ENCODE measurements at regions not wholly inside any gene's neighbourhood (a gene's known extent, or its start where the extent isn't known, plus 50 kb on each side); places are given as distances from the start of the nearest gene placed in this dataset.

GRCh38 chr21:27721675-27722074 lies 754.8 kb upstream of the ADAMTS5 start:
- no peaks in the 10 kb centered on the region for H3K9me1 ChIP-seq (ENCODE audit: control insufficient read depth, insufficient read depth, low read length)
- no peaks in the 10 kb centered on the region for H4K20me1 ChIP-seq (replicated peaks; ENCODE audit: control insufficient read depth, insufficient read depth, low read length)
- WGBS (ENCODE audit: insufficient coverage, low coverage, missing lambda C conversion rate): 0% methylated on average over 2 of the region's 2 CpGs
- no peak overlapping the region for H3K4me3 ChIP-seq
- H3K79me2 ChIP-seq (ENCODE audit: control insufficient read depth, insufficient read depth, low read length): no peaks in the 10 kb centered on the region
- BruUV-seq (replicated peaks): no TSS peak
- peaks cover 3% of the 10 kb centered on the region; the same call in 1 of the 2 replicates for H3K9me3 ChIP-seq (replicated peaks; ENCODE audit: control insufficient read depth, insufficient read depth, low read depth, low read length)
- intact Hi-C loops (cut with micrococcal nuclease) (no loop called here), in situ Hi-C loops (cut with MboI) (no loop called here)
- ChIA-PET CTCF (ENCODE audit: low intra/inter-chr PET ratio) (no interaction called here), POLR2A (no interaction called here)
- no peak overlapping the region for H2AFZ ChIP-seq (ENCODE audit: low read depth, low read length)
- ATAC-seq (no peak), DNase-seq (ENCODE audit: extremely low read depth in 1 of 4, low spot score in 3 of 4) (no peak), FAIRE-seq (no peak)
- H3K4me2 ChIP-seq (ENCODE audit: insufficient read depth, low read length): no peak overlapping the region
- H3K27ac ChIP-seq (ENCODE audit: extremely low read depth, low read depth, low read length): no peak overlapping the region
- no peaks in the 10 kb centered on the region for H3K27me3 ChIP-seq (ENCODE audit: control insufficient read depth in 2 of 2, insufficient read depth in 2 of 2, low read length in 2 of 2)
- no peaks in the 10 kb centered on the region for H3K4me1 ChIP-seq (replicated peaks in 1 of 2; ENCODE audit: control insufficient read depth in 2 of 2, insufficient read depth in 2 of 2, low read length in 2 of 2)
- H3K9ac ChIP-seq (ENCODE audit: insufficient read depth in 1 of 2, low read depth in 2 of 2, low read length in 2 of 2): no peak overlapping the region
- H3K36me3 ChIP-seq (ENCODE audit: control insufficient read depth, insufficient read depth, low read length): no peaks in the 10 kb centered on the region
- TF ChIP-seq ZBTB17 (CRISPR knock-in tag; IDR thresholded peaks at IDR 0.05): no peak
- TF ChIP-seq ZNF76 (CRISPR knock-in tag; IDR thresholded peaks at IDR 0.05; ENCODE audit: borderline replicate concordance): no peak
- TF ChIP-seq CHD4 (IDR thresholded peaks at IDR 0.05; ENCODE audit: insufficient read depth, insufficient replicate concordance, low read depth, low read length, poor library complexity, severe bottlenecking): no peak
- no peak for TF ChIP-seq TBL1XR1 (IDR thresholded peaks at IDR 0.05; ENCODE audit: low read length in 2 of 2)
- TF ChIP-seq SOX6 (IDR thresholded peaks at IDR 0.05): no peak
- no peak for TF ChIP-seq HDAC8 (tag; IDR thresholded peaks at IDR 0.05)
- no peak for TF ChIP-seq PRMT5 (CRISPR knock-in tag; IDR thresholded peaks at IDR 0.05)

GRCh38 chr21:27719226-27719625 lies 752.3 kb upstream of the ADAMTS5 start:
- no peak overlapping the region for H3K27ac ChIP-seq (ENCODE audit: extremely low read depth, low read depth, low read length)
- WGBS (ENCODE audit: insufficient coverage, low coverage, missing lambda C conversion rate): 0% methylated on average over 4 of the region's 4 CpGs
- no peak for FAIRE-seq

More at GRCh38 chr21:27719226-27719625, 752.3 kb upstream of the ADAMTS5 start:
- Histone ChIP-seq H3K9me1 (ENCODE audit: control insufficient read depth, insufficient read depth, low read length) (no peaks in the 10 kb centered on the region), H2AFZ (ENCODE audit: low read depth, low read length) (no peak overlapping the region), H3K4me3 (no peak overlapping the region), H3K4me1 (replicated peaks in 1 of 2; ENCODE audit: control insufficient read depth in 2 of 2, insufficient read depth in 2 of 2, low read length in 2 of 2) (no peaks in the 10 kb centered on the region), H3K36me3 (ENCODE audit: control insufficient read depth, insufficient read depth, low read length) (no peaks in the 10 kb centered on the region), H3K9me3 (replicated peaks; ENCODE audit: control insufficient read depth, insufficient read depth, low read depth, low read length) (0 out of 2 replicates have a peak, but pooled peaks cover 3% of the 10 kb centered on the region), H3K79me2 (ENCODE audit: control insufficient read depth, insufficient read depth, low read length) (no peaks in the 10 kb centered on the region), H4K20me1 (replicated peaks; ENCODE audit: control insufficient read depth, insufficient read depth, low read length) (no peaks in the 10 kb centered on the region), H3K4me2 (ENCODE audit: insufficient read depth, low read length) (no peak overlapping the region), H3K9ac (ENCODE audit: insufficient read depth in 1 of 2, low read depth in 2 of 2, low read length in 2 of 2) (no peak overlapping the region), H3K27me3 (ENCODE audit: control insufficient read depth in 2 of 2, insufficient read depth in 2 of 2, low read length in 2 of 2) (no peaks in the 10 kb centered on the region)
- CTCF ChIA-PET (ENCODE audit: low intra/inter-chr PET ratio): no interaction called here
- POLR2A ChIA-PET: no interaction called here
- DNase-seq (ENCODE audit: extremely low read depth in 1 of 4, low spot score in 3 of 4): no peak
- TF ChIP-seq SAP30 (IDR thresholded peaks at IDR 0.05; ENCODE audit: borderline replicate concordance, insufficient read depth, low read depth, low read length, poor library complexity, severe bottlenecking) (no peak), DDX20 (tag; IDR thresholded peaks at IDR 0.05; ENCODE audit: low read depth) (no peak), ZC3H8 (IDR thresholded peaks at IDR 0.05) (no peak)
- in situ Hi-C loops (cut with MboI): no loop called here
- intact Hi-C loops (cut with micrococcal nuclease): no loop called here
- no peak for ATAC-seq
- no TSS peak for BruUV-seq (replicated peaks)
